TTC549 (cell line): ENCODE measurements at regions not wholly inside any gene's neighbourhood (a gene's known extent, or its start where the extent isn't known, plus 50 kb on each side); places are given as distances from the start of the nearest gene placed in this dataset.
A peak's percentile ranks its signal among the peaks of the same experiment; 100 is the strongest.

Experiments
- FAIRE-seq: peaks from 2 replicates; lab custom pipeline; 2012; peaks lifted over from hg19 to GRCh38; lab: Jason Lieb, UNC

- FAIRE-seq, result no peak
Measured at GRCh38 chr15:68871507-68871906, 50.8 kb upstream of the ANP32A start.

- FAIRE-seq, result no peak
Measured at GRCh38 chr15:68874788-68875187, 54.1 kb upstream of the ANP32A start.

GRCh38 chr15:68875377-68876116 lies 54.8 kb upstream of the SPESP1 start:
- FAIRE-seq, result peak; percentile 7

- FAIRE-seq, result no peak
Measured at GRCh38 chr15:68877626-68878025, 52.7 kb upstream of the SPESP1 start.

- no peak for FAIRE-seq
Measured at GRCh38 chr15:68880382-68880781, 49.9 kb upstream of the SPESP1 start.
